ENCODE measurements at regions not wholly inside any gene's neighbourhood (a gene's known extent, or its start where the extent isn't known, plus 50 kb on each side); places are given as distances from the start of the nearest gene placed in this dataset.

- in situ Hi-C loops (cut with HindIII; ENCODE audit: low sequenced_read_pairs) = no loop called here
Measured at GRCh38 chr6:40705354-40705753, 118.2 kb upstream of the LRFN2 start.

GRCh38 chr6:40701352-40702007, 114.3 kb upstream of the LRFN2 start:
- no peak for DNase-seq (ENCODE audit: low read depth)
- no peak for TF ChIP-seq CTCF (IDR thresholded peaks at IDR 0.05; ENCODE audit: low read depth, low read length, missing control alignments)
- in situ Hi-C loops (cut with HindIII; ENCODE audit: low sequenced_read_pairs) = no loop called here
- H3K4me3 ChIP-seq (ENCODE audit: low read depth, low read length) = no peak overlapping the region

More at GRCh38 chr6:40705354-40705753, 118.2 kb upstream of the LRFN2 start:
- no peak for TF ChIP-seq CTCF (IDR thresholded peaks at IDR 0.05; ENCODE audit: low read depth, low read length, missing control alignments)
- no peak overlapping the region for H3K4me3 ChIP-seq (ENCODE audit: low read depth, low read length)
- DNase-seq (ENCODE audit: low read depth) = no peak

GRCh38 chr6:40700006-40700580, 112.9 kb upstream of the LRFN2 start:
- no peak overlapping the region for H3K4me3 ChIP-seq (ENCODE audit: low read depth, low read length)
- in situ Hi-C loops (cut with HindIII; ENCODE audit: low sequenced_read_pairs) = no loop called here
- no peak for DNase-seq (ENCODE audit: low read depth)
- TF ChIP-seq CTCF (IDR thresholded peaks at IDR 0.05; ENCODE audit: low read depth, low read length, missing control alignments) = no peak

- DNase-seq (ENCODE audit: low read depth) = no peak
- TF ChIP-seq CTCF (IDR thresholded peaks at IDR 0.05; ENCODE audit: low read depth, low read length, missing control alignments) = no peak
- in situ Hi-C loops (cut with HindIII; ENCODE audit: low sequenced_read_pairs) = no loop called here
- no peak overlapping the region for H3K4me3 ChIP-seq (ENCODE audit: low read depth, low read length)
Measured at GRCh38 chr6:40695750-40696415, 108.7 kb upstream of the LRFN2 start.

- in situ Hi-C loops (cut with HindIII; ENCODE audit: low sequenced_read_pairs) = no loop called here
- no peak for TF ChIP-seq CTCF (IDR thresholded peaks at IDR 0.05; ENCODE audit: low read depth, low read length, missing control alignments)
- no peak overlapping the region for H3K4me3 ChIP-seq (ENCODE audit: low read depth, low read length)
- DNase-seq (ENCODE audit: low read depth) = no peak
Measured at GRCh38 chr6:40695114-40695513, 108.0 kb upstream of the LRFN2 start.

GRCh38 chr6:40693768-40694167, 106.6 kb upstream of the LRFN2 start:
- H3K4me3 ChIP-seq (ENCODE audit: low read depth, low read length) = no peak overlapping the region
- DNase-seq (ENCODE audit: low read depth) = no peak
- no peak for TF ChIP-seq CTCF (IDR thresholded peaks at IDR 0.05; ENCODE audit: low read depth, low read length, missing control alignments)
- in situ Hi-C loops (cut with HindIII; ENCODE audit: low sequenced_read_pairs) = loop anchor here (5.0 kb wide), 1 partner anchor 36 kb away; no protein-coding TSS in a partner anchor

Measured in astrocyte of the cerebellum (primary cell).